GM11168 (cell line): ENCODE measurements at regions not wholly inside any gene's neighbourhood (a gene's known extent, or its start where the extent isn't known, plus 50 kb on each side); places are given as distances from the start of the nearest gene placed in this dataset.
"Not testable (repeated sequence)": the region's sequence is repeated elsewhere in the genome, so short reads cannot be mapped to it uniquely, and the experiment has no call there.

Experiments
- in situ Hi-C: fragments of 300-500 bp; cut with MboI; formaldehyde crosslinking; loops from one replicate; pipeline ENCODE4 v1.12.0; 2022; ENCODE audit warnings: low sequenced_read_pairs; ENCODE audit not compliant: unreplicated experiment

DNA sequence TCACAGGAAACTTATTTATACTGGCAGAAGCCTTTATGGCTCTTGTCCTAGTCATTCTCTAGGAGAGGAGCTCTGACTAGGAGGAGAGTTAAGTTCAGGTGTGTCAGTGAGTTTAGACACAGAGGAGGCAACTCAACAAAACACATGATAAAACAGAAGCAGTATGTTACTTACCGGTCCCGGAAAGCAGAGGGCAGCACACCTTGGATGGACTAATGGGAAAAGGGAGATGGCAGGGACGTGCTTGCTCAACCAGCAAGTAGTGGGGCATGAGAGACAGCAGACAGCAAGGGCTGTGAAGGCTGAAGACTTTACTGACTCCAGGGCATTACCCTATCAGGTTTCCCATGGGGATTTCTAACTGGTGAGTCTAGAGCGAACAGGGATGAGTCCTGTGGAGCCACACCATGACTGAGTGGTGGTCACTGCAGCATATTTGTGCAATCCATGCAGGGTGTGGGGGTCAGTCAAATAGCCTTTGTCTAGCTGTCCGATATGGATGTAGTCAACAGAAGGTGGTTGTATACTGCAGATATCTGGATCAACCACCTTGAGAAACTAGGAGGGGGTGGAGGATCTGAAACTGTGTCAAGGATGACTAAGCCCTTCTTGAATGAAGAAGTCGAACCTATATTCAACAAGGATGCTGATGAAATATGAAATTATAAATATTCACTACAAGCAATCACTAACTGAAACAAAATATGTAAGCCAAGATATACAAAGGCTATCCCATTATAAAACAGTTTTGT is 596.3 kb upstream of the CHRM3 start:
- in situ Hi-C loops = no loop called here

DNA sequence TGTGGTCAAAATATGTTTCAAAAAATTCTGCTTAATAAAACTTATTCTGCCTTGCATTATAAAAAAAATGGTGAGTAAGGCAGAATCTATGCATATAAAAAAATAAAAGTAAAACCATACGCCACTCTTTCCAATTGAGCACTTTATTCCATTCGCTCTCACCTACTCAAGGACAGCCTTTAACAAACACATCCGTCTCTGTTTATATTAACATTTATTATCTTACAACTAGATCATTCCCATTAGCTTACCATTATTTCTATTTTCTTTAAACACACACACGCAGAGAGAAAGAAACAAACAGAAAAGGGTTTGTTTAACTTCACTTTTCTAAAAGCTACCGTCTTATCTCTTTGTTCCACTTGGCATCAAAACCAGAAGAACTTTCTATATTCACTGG is 598.9 kb upstream of the CHRM3 start:
- in situ Hi-C loops = no loop called here

DNA sequence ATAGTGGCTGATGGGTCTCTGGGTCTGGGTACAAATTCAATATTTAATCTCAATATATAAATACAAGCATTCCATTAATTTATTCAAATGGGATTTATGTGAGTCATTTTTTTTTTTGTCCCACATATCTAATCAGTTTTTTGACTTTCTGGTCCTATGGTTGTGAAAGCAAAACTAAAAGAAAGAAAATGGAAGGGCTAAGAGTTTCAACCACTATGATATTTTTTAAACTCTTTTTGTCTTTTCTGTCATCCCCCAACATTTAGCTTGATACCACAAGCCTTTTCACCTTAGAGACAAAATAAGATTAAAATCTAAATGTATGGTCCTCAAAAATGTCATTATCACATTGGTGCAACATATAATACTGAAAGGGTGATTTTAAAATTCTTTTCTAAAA is 602.7 kb upstream of the CHRM3 start:
- in situ Hi-C loops = no loop called here

DNA sequence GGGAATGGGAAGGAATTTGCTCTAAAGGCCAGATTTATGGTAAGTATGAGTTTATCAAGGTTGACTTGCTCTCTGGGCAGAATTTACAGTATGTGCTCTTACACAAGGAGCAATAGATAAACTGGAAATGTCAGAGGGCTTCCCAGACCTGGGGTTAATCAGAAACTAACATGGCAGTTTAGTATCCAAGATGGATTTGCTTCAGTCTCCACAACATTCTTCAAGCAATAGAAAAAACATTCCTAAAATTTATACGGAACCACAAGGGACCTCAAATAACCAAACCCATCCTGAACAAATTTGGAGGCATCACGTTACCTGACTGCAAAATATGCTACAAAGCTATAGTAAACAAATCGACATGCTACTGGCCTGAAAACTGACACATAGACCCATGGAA is 606.7 kb upstream of the CHRM3 start:
- in situ Hi-C loops = no loop called here

DNA sequence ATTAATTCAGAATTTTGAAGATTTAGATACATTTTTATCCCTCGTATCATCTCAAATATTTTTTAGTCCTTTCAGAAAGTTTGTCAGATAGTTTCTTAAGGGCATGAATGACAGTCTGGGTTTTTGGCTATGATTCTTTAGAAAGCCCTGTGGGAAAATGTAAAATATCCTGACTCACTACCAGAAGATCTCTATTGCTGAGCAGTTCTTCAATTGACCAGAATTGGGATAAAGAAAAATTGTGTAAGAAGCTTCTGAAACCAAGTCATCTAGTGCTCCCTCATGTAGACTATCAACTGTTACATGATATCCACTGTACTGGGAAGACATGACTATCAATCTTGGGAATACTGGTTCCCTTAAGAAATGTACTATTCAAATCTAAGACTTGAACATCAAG is 608.3 kb upstream of the CHRM3 start:
- in situ Hi-C loops = no loop called here

DNA sequence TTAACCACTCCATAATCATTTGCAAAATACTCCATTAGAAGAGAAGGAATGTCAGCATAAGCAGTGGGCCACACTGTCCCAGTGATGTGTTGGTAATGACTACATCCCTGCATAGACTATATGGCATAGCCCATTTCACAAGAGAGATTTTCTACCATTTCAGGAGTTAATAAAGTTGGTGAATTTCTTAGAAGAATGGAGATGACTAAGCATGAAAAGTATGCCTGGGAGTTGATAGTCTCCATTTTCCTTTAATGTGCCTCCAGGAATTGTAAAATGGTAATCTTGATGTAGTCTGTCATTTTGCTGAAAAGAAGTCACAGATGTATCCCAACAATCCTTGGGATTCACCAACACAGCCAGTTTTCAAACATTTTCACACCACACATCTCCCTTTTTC is 608.8 kb upstream of the CHRM3 start:
- in situ Hi-C loops = no loop called here

DNA sequence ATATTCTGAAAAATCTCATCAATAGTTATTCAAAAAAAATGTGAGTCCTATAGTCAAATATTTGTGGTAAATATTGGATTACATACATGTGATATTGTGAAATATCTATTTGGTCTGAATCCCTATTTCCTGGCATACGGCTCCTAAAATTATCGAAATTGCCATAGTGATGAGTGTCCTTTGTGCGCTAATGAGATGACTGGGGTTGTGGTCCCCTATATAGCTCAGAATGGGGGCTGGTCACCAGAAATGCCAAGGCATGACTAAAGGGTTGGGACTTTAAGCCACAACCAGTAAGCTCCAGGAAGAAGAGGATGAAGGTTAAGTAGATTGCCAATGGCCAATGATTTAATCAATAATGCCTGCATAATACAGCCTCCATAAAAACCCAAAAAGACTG is 610.2 kb upstream of the CHRM3 start:
- in situ Hi-C loops = no loop called here

DNA sequence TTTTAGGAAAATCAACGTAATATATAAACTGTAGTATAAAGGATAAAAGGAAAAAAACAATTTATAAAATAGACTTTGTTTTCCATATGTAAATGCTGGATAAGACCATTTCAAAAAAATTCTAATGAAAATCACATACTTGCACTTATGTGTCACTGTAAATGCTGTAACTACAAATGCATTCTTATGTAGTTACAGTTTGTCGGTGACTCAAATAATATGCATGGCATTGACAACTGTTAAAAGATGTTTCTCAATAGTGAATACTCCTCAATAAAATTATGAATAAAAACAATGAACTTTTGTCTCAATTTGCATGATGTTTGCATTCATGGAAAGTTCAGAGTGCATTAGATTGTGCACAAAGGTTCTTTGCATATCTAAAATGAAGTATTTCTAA is 614.0 kb upstream of the CHRM3 start:
- in situ Hi-C loops = no loop called here

DNA sequence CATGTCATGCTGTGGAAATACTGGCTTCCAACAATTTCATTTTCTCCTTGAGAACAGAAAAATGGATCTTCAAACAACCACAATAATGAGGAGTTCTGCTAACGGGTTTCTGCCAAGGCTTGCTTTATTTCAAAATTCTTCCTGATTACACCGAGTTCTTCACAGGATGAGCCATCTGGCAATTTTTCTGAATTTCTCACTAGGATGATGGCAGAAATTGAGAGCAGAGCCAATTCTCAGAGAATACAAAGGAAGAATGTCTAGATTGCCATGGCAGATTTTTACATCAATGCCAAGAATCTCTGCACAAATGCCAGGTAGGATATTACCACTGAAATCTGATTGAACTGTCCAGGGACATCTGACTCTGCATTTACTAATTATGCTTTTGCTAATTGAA is 619.0 kb upstream of the CHRM3 start:
- in situ Hi-C loops = no loop called here

DNA sequence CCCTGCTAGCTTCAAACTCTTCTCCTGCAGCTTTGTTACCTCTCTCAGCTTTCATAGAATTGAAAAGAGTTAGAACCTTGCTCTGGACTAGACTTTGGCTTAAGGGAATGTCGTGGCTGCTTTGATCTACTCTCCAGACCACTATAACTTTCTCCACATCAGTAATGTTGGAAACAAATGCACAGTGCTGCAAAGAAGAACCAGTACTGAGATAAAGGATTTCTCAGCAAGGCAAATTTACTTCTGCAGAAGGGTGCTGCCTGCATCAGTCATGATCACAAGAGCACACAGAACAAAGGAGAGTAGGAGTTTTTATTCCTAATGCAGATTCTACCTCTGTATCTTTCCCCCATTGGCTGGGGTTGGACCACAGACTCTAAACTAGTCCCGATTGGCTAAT is 621.6 kb upstream of the CHRM3 start:
- in situ Hi-C loops = no loop called here

DNA sequence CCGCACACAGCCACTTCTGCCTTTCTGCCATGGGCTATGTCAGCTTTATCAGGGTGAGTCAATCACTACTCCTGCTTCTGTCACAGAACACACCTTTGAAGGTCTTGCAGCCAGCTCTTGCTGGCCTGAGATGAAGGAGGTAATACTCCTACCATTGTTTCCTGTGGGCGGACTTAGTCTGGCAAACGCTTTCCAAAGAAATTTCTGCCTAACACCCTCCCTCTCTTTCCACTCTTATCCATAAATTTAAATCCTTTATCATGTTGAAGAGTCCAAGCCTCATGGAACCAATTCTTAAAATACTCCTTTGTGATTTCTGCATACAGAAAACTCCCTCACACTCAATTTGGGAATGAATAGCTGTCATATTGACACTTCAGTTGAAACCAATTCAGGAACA is 633.1 kb upstream of the CHRM3 start:
- in situ Hi-C loops = no loop called here

DNA sequence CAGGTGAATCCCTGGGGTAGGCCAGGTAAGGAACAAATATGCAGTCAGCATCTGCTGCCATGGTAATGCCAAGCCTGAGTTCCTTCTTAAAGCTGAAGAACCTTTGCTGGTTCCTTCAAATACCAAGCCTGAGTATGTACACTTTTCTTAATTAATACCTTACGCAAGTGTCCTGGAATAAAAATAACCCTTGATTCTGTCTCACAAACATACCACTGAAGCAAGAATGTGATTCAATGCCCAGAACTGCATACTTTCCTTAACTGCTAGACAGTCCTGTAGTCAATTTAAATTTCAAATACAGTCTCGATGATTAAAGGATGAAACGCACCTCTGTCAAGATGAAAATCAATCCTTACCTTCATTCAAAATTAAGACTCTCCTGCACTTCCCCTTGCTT is 634.0 kb upstream of the CHRM3 start:
- in situ Hi-C loops = no loop called here

DNA sequence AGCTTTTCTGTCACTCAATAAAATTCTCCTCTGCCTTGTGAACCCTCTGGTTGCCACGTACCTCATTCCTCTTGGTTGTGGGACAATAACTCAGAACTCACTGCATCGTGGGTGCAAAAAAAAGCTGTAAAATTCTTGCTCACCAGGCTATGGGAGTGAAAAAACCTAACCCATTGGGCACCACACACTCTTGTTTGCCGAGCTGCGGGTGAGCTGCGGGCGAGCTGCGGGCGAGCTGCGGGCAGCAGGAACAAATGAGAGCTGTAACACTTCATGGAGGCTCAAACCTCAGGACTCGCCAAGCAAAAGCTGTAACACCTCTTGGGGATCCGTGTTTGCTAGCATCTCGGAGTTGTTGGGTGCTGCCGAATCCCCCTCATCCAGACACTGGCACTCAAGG is 641.3 kb upstream of the CHRM3 start:
- in situ Hi-C loops = no loop called here

DNA sequence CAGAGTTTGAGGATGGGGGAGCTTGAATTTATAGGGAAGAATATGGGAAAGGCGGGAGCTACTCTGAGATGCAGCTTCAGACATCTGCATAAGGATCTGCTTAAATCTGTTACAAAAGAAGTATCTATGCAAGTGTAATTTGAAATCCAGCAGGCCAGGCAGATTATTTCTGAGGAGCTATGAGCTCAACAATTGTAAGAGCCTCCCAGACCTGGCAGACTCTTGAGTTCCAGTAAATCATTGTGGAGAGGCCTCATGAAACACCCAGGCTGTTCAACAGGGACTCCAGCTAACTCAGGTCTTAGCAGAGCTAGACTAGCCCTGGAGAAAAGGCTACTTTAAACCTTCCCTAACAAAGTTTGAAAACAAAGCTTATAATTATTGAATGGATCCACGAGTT is 647.5 kb upstream of the CHRM3 start:
- in situ Hi-C loops = no loop called here

DNA sequence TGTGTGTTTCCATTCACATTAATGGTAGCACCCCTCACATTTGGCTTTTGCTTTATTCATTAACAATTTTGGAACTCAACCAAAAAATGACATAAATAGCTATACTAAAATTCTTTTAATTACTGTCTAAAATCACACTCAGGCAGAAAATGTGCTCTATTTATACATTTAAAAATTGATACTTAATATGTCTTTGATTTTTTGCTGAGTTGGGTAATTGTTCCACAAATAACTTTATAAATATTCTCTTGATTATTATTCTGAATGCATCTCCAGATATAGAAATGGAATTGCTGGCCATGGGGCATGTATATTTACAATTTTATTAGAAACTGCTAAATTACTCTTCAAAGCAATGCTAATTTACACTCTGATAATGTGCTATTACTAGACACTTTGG is 658.7 kb upstream of the CHRM3 start:
- in situ Hi-C loops = no loop called here

DNA sequence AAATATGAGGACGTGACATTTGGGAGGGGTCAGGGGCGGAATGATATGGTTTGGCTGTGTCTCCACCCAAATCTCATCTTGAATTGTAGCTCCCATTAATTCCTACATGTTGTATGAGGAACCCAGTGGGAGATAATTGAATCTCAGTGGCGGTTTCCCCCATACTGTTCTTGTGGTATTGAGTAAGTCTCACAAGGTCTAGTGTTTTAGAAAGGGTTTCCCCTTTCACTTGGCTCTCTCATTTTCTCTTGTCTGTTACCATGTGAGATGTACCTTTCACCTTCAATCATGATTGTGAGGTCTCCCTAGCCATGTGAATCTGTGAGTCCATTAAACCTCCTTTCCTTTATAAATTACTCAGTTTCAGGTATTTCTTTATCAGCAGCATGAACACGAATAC is 663.6 kb upstream of the CHRM3 start:
- in situ Hi-C loops = no loop called here

DNA sequence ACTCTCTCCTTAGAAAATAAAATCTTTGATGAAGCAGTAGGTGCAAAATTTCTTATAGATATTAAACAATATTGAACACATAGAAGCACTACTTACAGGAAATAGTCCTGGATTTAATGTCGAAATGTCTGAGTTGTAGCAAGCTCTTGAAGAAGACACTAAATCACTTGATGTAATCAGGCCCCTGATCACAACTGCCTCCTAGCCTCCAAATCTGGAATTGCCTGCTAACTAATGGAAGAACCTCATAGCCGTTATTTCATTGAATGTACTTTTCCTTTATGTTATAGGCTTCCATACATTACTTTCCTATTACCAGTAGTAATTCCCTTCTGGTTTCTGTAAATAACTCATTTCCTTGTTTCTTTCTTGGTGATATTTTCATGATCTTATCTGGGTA is 675.7 kb upstream of the CHRM3 start:
- in situ Hi-C loops = no loop called here

DNA sequence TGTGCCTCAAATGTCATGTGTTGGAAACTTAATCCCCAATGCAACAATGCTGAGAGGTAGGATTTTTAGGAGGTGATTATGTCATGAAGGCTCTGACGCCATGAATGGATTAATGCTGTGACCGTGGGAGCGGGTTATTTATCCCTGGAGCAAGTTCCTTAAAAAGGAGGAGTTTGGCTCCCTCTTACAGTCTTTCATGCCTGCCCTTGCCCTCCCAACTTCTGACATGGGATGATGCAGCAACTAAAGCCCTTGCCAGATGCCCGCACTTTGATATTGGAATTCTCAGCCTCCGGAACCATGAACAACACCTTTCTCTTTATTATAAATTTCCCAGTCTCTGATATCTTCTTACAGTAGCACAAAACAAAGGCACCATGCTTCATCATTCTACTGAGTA is 685.3 kb upstream of the CHRM3 start:
- in situ Hi-C loops = no loop called here

DNA sequence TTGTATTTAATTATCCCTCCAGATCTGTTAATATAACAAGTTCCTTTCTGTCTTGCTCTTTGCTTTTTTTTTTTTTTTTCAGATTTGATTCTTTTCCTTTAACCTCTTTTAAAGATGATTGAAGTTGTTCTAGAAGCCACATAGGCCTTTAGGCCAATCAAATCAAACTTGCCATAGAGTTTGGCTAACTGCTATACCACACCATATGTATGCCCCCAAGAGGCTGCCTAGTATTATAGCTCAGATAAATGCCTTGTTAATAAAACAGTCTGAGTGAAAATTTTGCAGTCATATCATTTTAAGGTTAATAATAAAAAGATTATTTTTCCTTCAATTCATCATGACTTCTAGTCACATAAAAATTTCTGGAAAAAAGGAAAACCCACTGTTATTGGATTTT is 696.0 kb upstream of the CHRM3 start:
- in situ Hi-C loops = no loop called here

DNA sequence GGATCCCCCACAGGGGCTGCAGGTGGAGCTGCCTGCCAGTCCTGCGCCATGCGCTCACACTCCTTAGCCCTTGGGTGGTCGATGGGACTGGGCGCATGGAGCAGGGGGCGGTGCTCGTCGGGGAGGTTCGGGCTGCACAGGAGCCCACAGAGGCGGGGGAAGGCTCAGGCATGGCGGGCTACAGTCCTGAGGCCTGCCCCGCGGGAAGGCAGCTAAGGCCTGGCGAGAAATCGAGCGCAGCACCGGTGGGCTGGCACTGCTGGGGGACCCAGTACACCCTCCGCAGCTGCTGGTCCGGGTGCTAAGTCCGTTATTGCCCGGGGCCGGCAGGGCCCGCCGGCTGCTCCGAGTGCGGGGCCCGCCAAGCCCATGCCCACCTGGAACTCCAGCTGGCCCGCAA is 701.8 kb upstream of the CHRM3 start:
- in situ Hi-C loops = not testable (repeated sequence)

DNA sequence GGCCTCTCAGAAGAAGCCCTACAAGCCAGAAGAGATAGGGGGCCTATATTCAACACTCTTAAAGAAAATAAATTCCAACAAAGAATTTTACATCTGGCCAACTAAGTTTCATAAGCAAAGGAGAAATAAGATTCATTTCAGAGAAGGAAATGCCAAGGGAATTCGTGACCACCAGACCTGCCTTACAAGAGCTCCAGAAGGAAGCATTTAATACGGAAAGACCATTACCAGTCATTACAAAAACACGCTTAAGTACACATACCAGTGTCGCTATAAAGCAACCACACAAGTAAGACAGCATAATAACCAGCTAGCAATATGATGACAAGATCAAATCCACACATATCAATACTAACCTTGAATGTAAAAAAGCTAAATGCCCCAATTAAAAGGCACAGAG is 704.9 kb upstream of the CHRM3 start:
- in situ Hi-C loops = no loop called here

DNA sequence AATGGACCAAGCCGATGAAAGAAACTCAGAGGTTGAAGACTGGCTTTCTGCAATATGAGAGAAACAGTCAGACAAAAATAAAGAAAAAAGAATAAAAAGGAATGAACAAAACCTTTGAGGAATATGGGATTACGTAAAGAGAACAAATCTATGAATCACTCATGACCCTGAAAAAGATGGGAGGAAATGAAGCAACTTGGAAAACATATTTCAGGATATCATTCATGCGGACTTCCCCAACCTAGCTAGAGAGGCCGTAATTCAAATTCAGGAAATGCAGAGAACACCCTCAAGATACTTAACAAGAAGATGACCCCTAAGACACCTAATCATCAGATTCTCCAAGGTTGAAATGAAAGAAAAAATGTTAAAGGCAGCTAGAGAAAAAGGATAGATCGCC is 705.3 kb upstream of the CHRM3 start:
- in situ Hi-C loops = no loop called here

DNA sequence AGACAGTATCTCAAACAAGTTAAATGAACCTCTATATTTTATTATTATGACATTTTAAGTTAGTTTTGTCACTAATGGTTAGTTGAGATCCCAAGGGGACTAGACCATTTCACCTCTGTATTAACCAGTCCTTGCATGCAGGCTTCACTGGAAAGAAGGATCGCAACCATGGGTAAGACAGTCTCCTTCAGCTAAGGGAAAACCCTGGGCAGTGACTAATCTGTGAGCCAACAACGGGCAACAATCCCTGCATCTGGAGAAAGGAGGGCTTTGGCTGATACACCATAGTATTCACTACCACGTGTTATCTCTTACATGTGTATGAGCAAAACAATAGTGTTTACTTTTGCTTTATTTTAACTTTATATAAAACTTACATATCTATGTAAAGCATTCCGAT is 708.8 kb upstream of the CHRM3 start:
- in situ Hi-C loops = no loop called here
